ENCODE measurements at regions not wholly inside any gene's neighbourhood (a gene's known extent, or its start where the extent isn't known, plus 50 kb on each side); places are given as distances from the start of the nearest gene placed in this dataset.

- no peak for DNase-seq
Measured at GRCh38 chr12:111105294-111105693, 184.9 kb upstream of the MYL2 start.

GRCh38 chr12:111103583-111103982, 183.2 kb upstream of the MYL2 start:
- no peak for DNase-seq

GRCh38 chr12:111102102-111102739, 181.8 kb upstream of the MYL2 start:
- peak; percentile 98 for DNase-seq

GRCh38 chr12:111101003-111101402, 180.6 kb upstream of the MYL2 start:
- DNase-seq = no peak

- no peak for DNase-seq
Measured at GRCh38 chr12:111100554-111100953, 180.2 kb upstream of the MYL2 start.

GRCh38 chr12:111100003-111100402, 179.6 kb upstream of the MYL2 start:
- DNase-seq = no peak

- no peak for DNase-seq
Measured at GRCh38 chr12:111099186-111099585, 178.8 kb upstream of the MYL2 start.

- DNase-seq = no peak
Measured at GRCh38 chr12:111094157-111095010, 174.0 kb upstream of the MYL2 start.

GRCh38 chr12:111093428-111094142, 173.2 kb upstream of the MYL2 start:
- no peak for DNase-seq

GRCh38 chr12:111091051-111091450, 170.7 kb upstream of the MYL2 start:
- DNase-seq = no peak

- no peak for DNase-seq
Measured at GRCh38 chr12:111089616-111090015, 169.2 kb upstream of the MYL2 start.

GRCh38 chr12:111088409-111088808, 168.0 kb upstream of the MYL2 start:
- DNase-seq = no peak

- DNase-seq = no peak
Measured at GRCh38 chr12:111086947-111087700, 166.7 kb upstream of the MYL2 start.

- no peak for DNase-seq
Measured at GRCh38 chr12:111085096-111085495, 164.7 kb upstream of the MYL2 start.

- no peak for DNase-seq
Measured at GRCh38 chr12:111084605-111085004, 164.2 kb upstream of the MYL2 start.

- DNase-seq = no peak
Measured at GRCh38 chr12:111084158-111084557, 163.8 kb upstream of the MYL2 start.

GRCh38 chr12:111081600-111081999, 161.2 kb upstream of the MYL2 start:
- no peak for DNase-seq

GRCh38 chr12:111078731-111079130, 158.4 kb upstream of the MYL2 start:
- DNase-seq = no peak

GRCh38 chr12:111076611-111077451, 156.5 kb upstream of the MYL2 start:
- no peak for DNase-seq

GRCh38 chr12:111076199-111076598, 155.8 kb upstream of the MYL2 start:
- no peak for DNase-seq

GRCh38 chr12:111074965-111075364, 154.6 kb upstream of the MYL2 start:
- no peak for DNase-seq

- no peak for DNase-seq
Measured at GRCh38 chr12:111074559-111074958, 154.2 kb upstream of the MYL2 start.
